Loucy (cell line): ENCODE measurements at regions not wholly inside any gene's neighbourhood (a gene's known extent, or its start where the extent isn't known, plus 50 kb on each side); places are given as distances from the start of the nearest gene placed in this dataset.

Source experiments
- CTCF ChIP-seq: fragments of 200-600 bp; sonication (generic); conservative IDR thresholded peaks from 2 replicates; pipeline ENCODE4 v1.5.1; 2014; ENCODE audit warnings: mild to moderate bottlenecking, antibody characterized with exemption, low read length
- EZH2phosphoT487 ChIP-seq: fragments of 200-600 bp; IDR thresholded peaks from 2 replicates; pipeline ENCODE4 v1.6.1; 2018; ENCODE audit warnings: antibody characterized with exemption, mild to moderate bottlenecking, moderate library complexity, borderline replicate concordance

DNA sequence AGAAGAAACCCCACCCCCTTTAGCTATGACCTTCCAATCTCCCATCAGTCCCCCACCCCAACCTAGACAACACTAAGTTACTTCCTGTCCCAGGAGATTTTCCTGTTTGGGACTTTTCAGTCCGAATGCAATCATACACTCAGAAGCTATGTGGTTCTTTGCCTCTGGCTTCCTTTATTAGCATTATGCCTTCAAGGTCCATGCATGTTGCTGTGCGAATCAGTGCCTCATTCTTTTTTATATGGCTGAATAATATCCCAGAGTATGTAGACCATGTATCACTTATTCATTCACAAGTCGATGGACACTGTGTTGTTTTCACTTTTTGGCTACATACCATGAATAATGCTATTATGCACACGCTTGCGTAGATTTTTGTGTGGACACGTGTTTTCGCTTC, 292.1 kb upstream of the HDAC4 start:
- TF ChIP-seq CTCF (no peak), EZH2phosphoT487 (no peak)
